Smooth muscle cell (in vitro differentiated cells): ENCODE measurements at regions not wholly inside any gene's neighbourhood (a gene's known extent, or its start where the extent isn't known, plus 50 kb on each side); places are given as distances from the start of the nearest gene placed in this dataset.
A peak's percentile ranks its signal among the peaks of the same experiment; 100 is the strongest.

Experiments used
- DNase-seq: peaks from one replicate; lab custom pipeline; 2025; ENCODE audit not compliant: unreplicated experiment; lab: John Stamatoyannopoulos, UW
- H2AFZ ChIP-seq: fragments of 200-600 bp; sonication (generic); 2 replicates; pipeline ENCODE4 v1.6.0; 2016; ENCODE audit warnings: antibody characterized with exemption, low read depth, mild to moderate bottlenecking
- H3F3A ChIP-seq: fragments of 200-600 bp; sonication (generic); 2 replicates; pipeline ENCODE4 v1.6.0; 2017; ENCODE audit warnings: antibody characterized with exemption, low read depth
- H3K27ac ChIP-seq: fragments of 200-600 bp; sonication (generic); 2 replicates; pipeline ENCODE4 v1.5.1; 2016; ENCODE audit warnings: low read depth, mild to moderate bottlenecking
- H3K27me3 ChIP-seq: fragments of 200-600 bp; sonication (generic); 2 replicates; pipeline ENCODE4 v1.6.1; 2016; ENCODE audit warnings: low read depth, mild to moderate bottlenecking
- H3K36me3 ChIP-seq: fragments of 200-600 bp; sonication (generic); 2 replicates; pipeline ENCODE4 v1.5.1; 2016; ENCODE audit warnings: low read depth
- H3K4me1 ChIP-seq: fragments of 200-600 bp; sonication (generic); 2 replicates; pipeline ENCODE4 v1.5.1; 2016; ENCODE audit warnings: low read depth
- H3K4me2 ChIP-seq: fragments of 200-600 bp; sonication (generic); 2 replicates; pipeline ENCODE4 v1.6.0; 2016; ENCODE audit warnings: mild to moderate bottlenecking
- H3K4me3 ChIP-seq: fragments of 200-600 bp; sonication (generic); 2 replicates; pipeline ENCODE4 v1.5.1; 2016; ENCODE audit warnings: mild to moderate bottlenecking
- H3K79me2 ChIP-seq: fragments of 200-600 bp; sonication (generic); 2 replicates; pipeline ENCODE4 v1.6.0; 2016; ENCODE audit warnings: low read depth, mild to moderate bottlenecking
- H3K9ac ChIP-seq: fragments of 200-600 bp; sonication (generic); 2 replicates; pipeline ENCODE4 v1.6.0; 2016; ENCODE audit warnings: low read depth
- H3K9me3 ChIP-seq: fragments of 200-600 bp; sonication (generic); replicated peaks from 2 replicates; pipeline ENCODE4 v1.5.1; 2016; ENCODE audit warnings: low read depth
- H4K20me1 ChIP-seq: fragments of 200-600 bp; sonication (generic); 2 replicates; pipeline ENCODE4 v1.6.0; 2016; ENCODE audit warnings: low read depth
- CTCF ChIP-seq: fragments of 200-600 bp; sonication (generic); IDR thresholded peaks from 2 replicates; pipeline ENCODE4 v1.5.1; 2017; ENCODE audit warnings: borderline replicate concordance, mild to moderate bottlenecking, antibody characterized with exemption; ENCODE audit not compliant: insufficient read depth, poor library complexity, severe bottlenecking
- WGBS: methylation state at CpG from one replicate; pipeline ENCODE4 v1.1.7; 2016; ENCODE audit warnings: low lambda C conversion rate; 5-methylcytosine and 5-hydroxymethylcytosine counted together

- WGBS, result 95% methylated on average over 4 of the region's 4 CpGs
- no peak overlapping the region for H3K4me2 ChIP-seq
- TF ChIP-seq CTCF, result no peak
- no peaks in the 10 kb centered on the region for H3F3A ChIP-seq
- no peaks in the 10 kb centered on the region for H4K20me1 ChIP-seq
- H3K4me1 ChIP-seq, result no peaks in the 10 kb centered on the region
- no peak overlapping the region for H3K9ac ChIP-seq
- no peaks in the 10 kb centered on the region for H3K36me3 ChIP-seq
- H3K9me3 ChIP-seq, result peaks cover 2% of the 10 kb centered on the region
- H3K27me3 ChIP-seq, result no peaks in the 10 kb centered on the region
- DNase-seq, result no peak
- H3K27ac ChIP-seq, result no peak overlapping the region
- no peak overlapping the region for H3K4me3 ChIP-seq
- no peaks in the 10 kb centered on the region for H3K79me2 ChIP-seq
- H2AFZ ChIP-seq, result no peak overlapping the region
Measured at GRCh38 chr16:72362476-72362875, 190.5 kb upstream of the PMFBP1 start.

- H4K20me1 ChIP-seq, result no peaks in the 10 kb centered on the region
- H3K36me3 ChIP-seq, result no peaks in the 10 kb centered on the region
- no peaks in the 10 kb centered on the region for H3F3A ChIP-seq
- H3K79me2 ChIP-seq, result no peaks in the 10 kb centered on the region
- H3K9ac ChIP-seq, result no peak overlapping the region
- DNase-seq, result no peak
- no peaks in the 10 kb centered on the region for H3K9me3 ChIP-seq
- H3K4me2 ChIP-seq, result peak overlapping the region; percentile 20
- H3K27ac ChIP-seq, result no peak overlapping the region
- WGBS, result 51% methylated on average over 6 of the region's 6 CpGs
- no peak for TF ChIP-seq CTCF
- no peak overlapping the region for H2AFZ ChIP-seq
- H3K4me3 ChIP-seq, result no peak overlapping the region
- no peaks in the 10 kb centered on the region for H3K27me3 ChIP-seq
- no peaks in the 10 kb centered on the region for H3K4me1 ChIP-seq
Measured at GRCh38 chr16:72357910-72358309, 186.0 kb upstream of the PMFBP1 start.

GRCh38 chr16:72355561-72355960 lies 183.6 kb upstream of the PMFBP1 start:
- no peaks in the 10 kb centered on the region for H4K20me1 ChIP-seq
- no peak overlapping the region for H3K4me2 ChIP-seq
- no peak overlapping the region for H2AFZ ChIP-seq
- H3K4me3 ChIP-seq, result no peak overlapping the region
- 96% methylated on average over 2 of the region's 2 CpGs for WGBS
- no peaks in the 10 kb centered on the region for H3K79me2 ChIP-seq
- DNase-seq, result no peak
- no peaks in the 10 kb centered on the region for H3F3A ChIP-seq
- no peak for TF ChIP-seq CTCF
- H3K27ac ChIP-seq, result no peak overlapping the region
- H3K36me3 ChIP-seq, result no peaks in the 10 kb centered on the region
- no peaks in the 10 kb centered on the region for H3K9me3 ChIP-seq
- no peaks in the 10 kb centered on the region for H3K4me1 ChIP-seq
- no peak overlapping the region for H3K9ac ChIP-seq
- no peaks in the 10 kb centered on the region for H3K27me3 ChIP-seq

- TF ChIP-seq CTCF, result no peak
- no peak overlapping the region for H2AFZ ChIP-seq
- no peak overlapping the region for H3K27ac ChIP-seq
- H4K20me1 ChIP-seq, result no peaks in the 10 kb centered on the region
- no peaks in the 10 kb centered on the region for H3K36me3 ChIP-seq
- no peaks in the 10 kb centered on the region for H3K4me1 ChIP-seq
- no peak overlapping the region for H3K4me2 ChIP-seq
- no peaks in the 10 kb centered on the region for H3F3A ChIP-seq
- H3K9ac ChIP-seq, result no peak overlapping the region
- 99% methylated on average over 3 of the region's 3 CpGs for WGBS
- no peak overlapping the region for H3K4me3 ChIP-seq
- no peaks in the 10 kb centered on the region for H3K79me2 ChIP-seq
- H3K9me3 ChIP-seq, result no peaks in the 10 kb centered on the region
- no peaks in the 10 kb centered on the region for H3K27me3 ChIP-seq
- DNase-seq, result no peak
Measured at GRCh38 chr16:72349719-72350118, 177.8 kb upstream of the PMFBP1 start.
